ENCODE measurements at regions not wholly inside any gene's neighbourhood (a gene's known extent, or its start where the extent isn't known, plus 50 kb on each side); places are given as distances from the start of the nearest gene placed in this dataset.

- no peak for DNase-seq
Observed at GRCh38 chr14:99322731-99323599, 51.0 kb upstream of the BCL11B start.

GRCh38 chr14:99321955-99322730 lies 50.1 kb upstream of the BCL11B start:
- DNase-seq, result no peak
